ENCODE measurements at regions not wholly inside any gene's neighbourhood (a gene's known extent, or its start where the extent isn't known, plus 50 kb on each side); places are given as distances from the start of the nearest gene placed in this dataset.
A peak's percentile ranks its signal among the peaks of the same experiment; 100 is the strongest.

DNA sequence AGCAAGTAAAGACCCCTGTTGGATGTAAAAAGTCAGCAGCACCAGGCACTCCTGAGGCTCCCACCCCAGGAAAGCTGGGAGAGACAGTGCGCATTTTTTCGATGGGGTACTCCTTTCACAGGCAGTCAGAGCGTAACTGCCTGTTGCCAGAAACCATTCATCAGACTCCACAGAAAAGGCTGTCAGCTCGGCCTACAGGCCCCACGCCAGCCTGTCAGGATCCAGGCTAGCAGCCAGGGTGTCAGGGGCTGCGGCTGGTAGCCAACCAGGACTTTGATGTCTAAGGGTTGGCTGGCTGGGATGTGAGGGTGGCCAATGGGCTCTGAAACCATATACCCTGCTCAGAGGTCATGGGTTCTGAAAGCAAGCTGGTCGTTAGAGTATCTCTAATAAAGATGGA lies 164.5 kb downstream of the WNT5A start:
- TF ChIP-seq, protein P1, sequence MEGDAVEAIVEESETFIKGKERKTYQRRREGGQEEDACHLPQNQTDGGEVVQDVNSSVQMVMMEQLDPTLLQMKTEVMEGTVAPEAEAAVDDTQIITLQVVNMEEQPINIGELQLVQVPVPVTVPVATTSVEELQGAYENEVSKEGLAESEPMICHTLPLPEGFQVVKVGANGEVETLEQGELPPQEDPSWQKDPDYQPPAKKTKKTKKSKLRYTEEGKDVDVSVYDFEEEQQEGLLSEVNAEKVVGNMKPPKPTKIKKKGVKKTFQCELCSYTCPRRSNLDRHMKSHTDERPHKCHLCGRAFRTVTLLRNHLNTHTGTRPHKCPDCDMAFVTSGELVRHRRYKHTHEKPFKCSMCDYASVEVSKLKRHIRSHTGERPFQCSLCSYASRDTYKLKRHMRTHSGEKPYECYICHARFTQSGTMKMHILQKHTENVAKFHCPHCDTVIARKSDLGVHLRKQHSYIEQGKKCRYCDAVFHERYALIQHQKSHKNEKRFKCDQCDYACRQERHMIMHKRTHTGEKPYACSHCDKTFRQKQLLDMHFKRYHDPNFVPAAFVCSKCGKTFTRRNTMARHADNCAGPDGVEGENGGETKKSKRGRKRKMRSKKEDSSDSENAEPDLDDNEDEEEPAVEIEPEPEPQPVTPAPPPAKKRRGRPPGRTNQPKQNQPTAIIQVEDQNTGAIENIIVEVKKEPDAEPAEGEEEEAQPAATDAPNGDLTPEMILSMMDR (IDR thresholded peaks at IDR 0.05; ENCODE audit: insufficient read depth, low read length, severe bottlenecking): no peak
- DNase-seq (ENCODE audit: low read depth) (no peak), FAIRE-seq (no peak)

DNA sequence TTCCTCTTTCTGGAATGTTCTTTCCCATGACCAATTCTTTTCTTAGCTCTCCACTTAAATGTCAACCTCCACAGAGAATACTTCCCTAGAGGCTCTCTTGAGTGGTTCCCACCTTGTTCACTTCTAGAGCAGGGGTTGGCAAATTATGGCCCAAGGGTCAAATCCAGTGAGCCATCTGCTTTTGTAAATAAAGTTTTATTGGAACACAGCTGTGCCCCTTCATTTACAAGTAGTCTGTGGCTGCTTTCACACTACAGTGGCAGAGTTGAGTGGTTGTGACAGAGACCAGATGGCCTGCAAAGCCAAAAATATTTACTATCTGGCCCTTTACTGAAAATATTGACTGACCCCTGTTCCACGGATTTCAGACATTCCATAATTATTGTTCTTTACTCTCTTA lies 166.2 kb downstream of the WNT5A start:
- TF ChIP-seq, protein P1 (IDR thresholded peaks at IDR 0.05; ENCODE audit: insufficient read depth, low read length, severe bottlenecking): no peak
- DNase-seq (ENCODE audit: low read depth) (no peak), FAIRE-seq (no peak)
- Histone ChIP-seq H3K36me3 (ENCODE audit: control insufficient read depth, insufficient read depth, low read length) (no peaks in the 10 kb centered on the region), H3K27me3 (ENCODE audit: control insufficient read depth, insufficient read depth, low read length) (no peaks in the 10 kb centered on the region), H3K4me3 (ENCODE audit: low read depth, low read length) (no peak overlapping the region)

More for the DNA sequence above, 164.5 kb downstream of the WNT5A start:
- Histone ChIP-seq H3K4me3 (ENCODE audit: low read depth, low read length) (no peak overlapping the region), H3K27me3 (ENCODE audit: control insufficient read depth, insufficient read depth, low read length) (no peaks in the 10 kb centered on the region), H3K36me3 (ENCODE audit: control insufficient read depth, insufficient read depth, low read length) (no peaks in the 10 kb centered on the region)

DNA sequence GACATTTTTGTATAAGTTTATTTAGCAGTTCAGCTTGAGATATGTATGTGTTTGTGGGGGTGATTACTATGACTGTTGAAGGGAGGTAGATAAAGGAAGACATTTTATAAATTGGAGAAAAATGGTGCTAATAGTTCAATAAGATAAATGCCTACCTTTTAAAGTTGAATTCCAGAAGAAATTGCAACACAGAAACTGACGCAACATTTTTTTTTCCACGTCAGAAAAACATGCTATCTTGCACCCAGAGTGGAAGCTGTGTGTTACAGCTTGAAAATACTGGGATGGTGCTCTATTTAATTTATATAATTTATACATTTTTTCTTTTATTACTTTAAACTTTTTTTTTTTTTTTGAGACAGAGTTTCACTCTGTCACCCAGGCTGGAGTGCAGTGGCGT lies 171.7 kb downstream of the WNT5A start:
- DNase-seq (ENCODE audit: low read depth): no peak
- H3K4me3 ChIP-seq (ENCODE audit: low read depth, low read length): no peak overlapping the region
- H3K36me3 ChIP-seq (ENCODE audit: control insufficient read depth, insufficient read depth, low read length): no peaks in the 10 kb centered on the region
- FAIRE-seq: no peak
- no peaks in the 10 kb centered on the region for H3K27me3 ChIP-seq (ENCODE audit: control insufficient read depth, insufficient read depth, low read length)
- TF ChIP-seq, protein P1 (IDR thresholded peaks at IDR 0.05; ENCODE audit: insufficient read depth, low read length, severe bottlenecking): no peak

DNA sequence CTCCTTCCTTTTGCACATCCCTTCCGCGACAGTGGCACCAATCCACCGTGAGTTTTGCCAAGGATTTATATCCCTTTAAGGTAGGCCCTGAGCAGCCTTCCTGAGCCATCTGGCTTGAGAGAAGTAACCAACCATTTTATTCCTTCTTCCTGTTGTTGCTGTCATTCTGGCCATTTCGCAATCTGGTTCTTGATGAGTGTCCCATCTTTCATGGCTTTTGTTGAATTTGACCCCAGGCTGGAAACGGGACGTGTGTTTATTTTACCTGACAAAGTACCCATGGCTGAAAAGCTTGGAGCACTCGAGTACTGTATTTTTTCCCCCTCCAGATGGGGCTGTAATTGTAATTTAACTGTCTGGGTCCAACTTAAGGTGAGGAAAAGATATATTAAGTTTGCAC lies 173.4 kb downstream of the WNT5A start:
- no peaks in the 10 kb centered on the region for H3K27me3 ChIP-seq (ENCODE audit: control insufficient read depth, insufficient read depth, low read length)
- TF ChIP-seq, protein P1 (IDR thresholded peaks at IDR 0.05; ENCODE audit: insufficient read depth, low read length, severe bottlenecking): no peak
- DNase-seq (ENCODE audit: low read depth) (peak; percentile 15), FAIRE-seq (peak; percentile 81)
- no peak overlapping the region for H3K4me3 ChIP-seq (ENCODE audit: low read depth, low read length)
- H3K36me3 ChIP-seq (ENCODE audit: control insufficient read depth, insufficient read depth, low read length): no peaks in the 10 kb centered on the region

DNA sequence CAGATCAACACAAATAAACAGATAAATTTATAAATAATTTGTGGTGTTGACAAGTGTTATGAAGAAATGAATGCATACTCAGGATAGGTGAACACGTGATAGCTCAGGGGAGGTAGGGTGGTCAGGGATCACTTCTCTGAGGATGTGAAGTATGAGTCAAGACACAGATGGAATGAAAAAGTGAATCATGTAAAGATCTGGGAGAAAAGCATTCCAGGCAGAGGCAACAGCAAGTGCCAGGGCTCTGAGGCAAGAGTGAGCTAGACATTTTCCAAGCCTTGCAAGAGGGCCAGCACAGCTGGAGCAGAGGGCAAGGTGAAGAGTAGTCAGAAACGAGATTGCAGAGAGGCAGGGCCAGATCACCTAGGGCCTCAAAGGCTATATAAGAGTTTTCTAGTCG lies 177.8 kb downstream of the WNT5A start:
- no peak overlapping the region for H3K4me3 ChIP-seq (ENCODE audit: low read depth, low read length)
- H3K27me3 ChIP-seq (ENCODE audit: control insufficient read depth, insufficient read depth, low read length): no peaks in the 10 kb centered on the region
- H3K36me3 ChIP-seq (ENCODE audit: control insufficient read depth, insufficient read depth, low read length): no peaks in the 10 kb centered on the region
- FAIRE-seq (no peak), DNase-seq (ENCODE audit: low read depth) (no peak)
- TF ChIP-seq, protein P1 (IDR thresholded peaks at IDR 0.05; ENCODE audit: insufficient read depth, low read length, severe bottlenecking): no peak

DNA sequence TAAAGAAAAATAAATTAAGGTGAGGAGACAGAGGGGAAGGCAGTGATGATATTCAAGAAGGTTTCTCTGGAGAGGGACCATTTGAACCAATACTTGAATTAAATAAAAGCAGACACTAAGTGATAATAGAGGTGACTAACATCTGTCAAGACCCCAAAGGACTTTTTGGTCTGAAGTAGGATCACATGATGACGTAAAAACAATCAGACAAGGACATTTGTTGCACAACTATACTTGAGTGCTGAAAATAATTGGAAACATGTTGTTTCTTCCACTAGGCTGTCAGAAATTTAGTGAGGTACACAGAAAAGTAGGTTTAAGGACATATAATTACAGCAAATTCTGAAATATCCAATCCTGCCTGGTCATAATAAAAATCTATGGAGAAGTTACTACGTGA lies 179.5 kb downstream of the WNT5A start:
- FAIRE-seq: no peak
- Histone ChIP-seq H3K36me3 (ENCODE audit: control insufficient read depth, insufficient read depth, low read length) (no peaks in the 10 kb centered on the region), H3K4me3 (ENCODE audit: low read depth, low read length) (no peak overlapping the region), H3K27me3 (ENCODE audit: control insufficient read depth, insufficient read depth, low read length) (no peaks in the 10 kb centered on the region)
- no peak for DNase-seq (ENCODE audit: low read depth)
- TF ChIP-seq, protein P1 (IDR thresholded peaks at IDR 0.05; ENCODE audit: insufficient read depth, low read length, severe bottlenecking): no peak

Measured in bronchial epithelial cell (primary cell).